ENCODE measurements at regions not wholly inside any gene's neighbourhood (a gene's known extent, or its start where the extent isn't known, plus 50 kb on each side); places are given as distances from the start of the nearest gene placed in this dataset.

DNA sequence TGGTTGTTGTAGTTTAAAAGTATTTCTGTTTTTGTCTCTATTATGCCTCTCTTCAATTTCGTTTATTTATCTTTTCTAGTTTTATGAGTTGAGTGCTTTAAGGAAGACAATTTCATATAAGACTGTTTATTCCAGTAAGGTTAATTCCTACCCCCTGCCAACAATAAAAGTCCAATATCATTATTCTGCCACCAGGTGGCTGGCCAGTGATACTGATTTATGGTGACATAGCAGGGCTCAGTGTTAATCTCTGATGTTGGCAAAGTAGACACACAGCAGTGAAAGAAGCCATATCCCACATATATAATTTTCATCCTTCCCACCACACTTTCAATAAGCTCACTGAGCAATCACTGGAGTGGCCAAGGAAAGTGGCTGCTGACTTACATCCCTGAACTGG is 69.0 kb upstream of the BMP4 start:
- TF ChIP-seq, protein P1, sequence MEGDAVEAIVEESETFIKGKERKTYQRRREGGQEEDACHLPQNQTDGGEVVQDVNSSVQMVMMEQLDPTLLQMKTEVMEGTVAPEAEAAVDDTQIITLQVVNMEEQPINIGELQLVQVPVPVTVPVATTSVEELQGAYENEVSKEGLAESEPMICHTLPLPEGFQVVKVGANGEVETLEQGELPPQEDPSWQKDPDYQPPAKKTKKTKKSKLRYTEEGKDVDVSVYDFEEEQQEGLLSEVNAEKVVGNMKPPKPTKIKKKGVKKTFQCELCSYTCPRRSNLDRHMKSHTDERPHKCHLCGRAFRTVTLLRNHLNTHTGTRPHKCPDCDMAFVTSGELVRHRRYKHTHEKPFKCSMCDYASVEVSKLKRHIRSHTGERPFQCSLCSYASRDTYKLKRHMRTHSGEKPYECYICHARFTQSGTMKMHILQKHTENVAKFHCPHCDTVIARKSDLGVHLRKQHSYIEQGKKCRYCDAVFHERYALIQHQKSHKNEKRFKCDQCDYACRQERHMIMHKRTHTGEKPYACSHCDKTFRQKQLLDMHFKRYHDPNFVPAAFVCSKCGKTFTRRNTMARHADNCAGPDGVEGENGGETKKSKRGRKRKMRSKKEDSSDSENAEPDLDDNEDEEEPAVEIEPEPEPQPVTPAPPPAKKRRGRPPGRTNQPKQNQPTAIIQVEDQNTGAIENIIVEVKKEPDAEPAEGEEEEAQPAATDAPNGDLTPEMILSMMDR (IDR thresholded peaks at IDR 0.05; ENCODE audit: low read depth, low read length, poor library complexity, severe bottlenecking) = peak; percentile 55
- TF ChIP-seq EZH2phosphoT487 (IDR thresholded peaks at IDR 0.05; ENCODE audit: borderline replicate concordance, low read length) = no peak
